Urinary bladder (tissue), 3 donors: ENCODE measurements at regions not wholly inside any gene's neighbourhood (a gene's known extent, or its start where the extent isn't known, plus 50 kb on each side); places are given as distances from the start of the nearest gene placed in this dataset.

Experiments used
- DNase-seq: peaks from one replicate; pipeline ENCODE4 v3.0.0-alpha.2; 2015; ENCODE audit errors: extremely low spot score
- H3K27ac ChIP-seq: one replicate; pipeline ENCODE4 v1.5.1; 2013; ENCODE audit warnings: low read depth, mild to moderate bottlenecking, moderate library complexity
- H3K36me3 ChIP-seq: one replicate; pipeline ENCODE4 v1.6.1; 2013; ENCODE audit warnings: mild to moderate bottlenecking, moderate library complexity; ENCODE audit not compliant: insufficient read depth
- H3K4me1 ChIP-seq: one replicate; pipeline ENCODE4 v1.6.1; 2013; ENCODE audit warnings: mild to moderate bottlenecking, moderate library complexity; ENCODE audit not compliant: insufficient read depth
- H3K4me3 ChIP-seq: one replicate; pipeline ENCODE4 v1.5.1; 2013; ENCODE audit warnings: low read depth, low read length
- WGBS: extraction: QIAGEN DNeasy Blood & Tissue Kit; methylation state at CpG from one replicate; pipeline ENCODE4 v1.1.7; 2013; 5-methylcytosine and 5-hydroxymethylcytosine counted together
- donor health status: healthy with polysubstance abuse.
- donor health status: healthy.

GRCh38 chr1:55289614-55290013 is 74.5 kb upstream of the USP24 start:
- Histone ChIP-seq H3K4me1 (no peaks in the 10 kb centered on the region), H3K4me3 (no peak overlapping the region), H3K36me3 (no peaks in the 10 kb centered on the region), H3K27ac (no peak overlapping the region)
- 91% methylated on average over 5 of the region's 5 CpGs for WGBS
- no peak for DNase-seq

GRCh38 chr1:55289042-55289441 is 73.9 kb upstream of the USP24 start:
- Histone ChIP-seq H3K36me3 (no peaks in the 10 kb centered on the region), H3K27ac (no peak overlapping the region)
- WGBS, result 97% methylated on average over 7 of the region's 7 CpGs

GRCh38 chr1:55288245-55288644 is 73.1 kb upstream of the USP24 start:
- Histone ChIP-seq H3K4me3 (no peak overlapping the region), H3K27ac (no peak overlapping the region), H3K36me3 (no peaks in the 10 kb centered on the region), H3K4me1 (no peaks in the 10 kb centered on the region)
- no peak for DNase-seq
- WGBS, result 87% methylated on average over 13 of the region's 13 CpGs

More at GRCh38 chr1:55289042-55289441, 73.9 kb upstream of the USP24 start:
- H3K4me1 ChIP-seq, result no peaks in the 10 kb centered on the region
- H3K4me3 ChIP-seq, result no peak overlapping the region
- DNase-seq, result no peak

- no peak overlapping the region for H3K4me3 ChIP-seq
- no peaks in the 10 kb centered on the region for H3K4me1 ChIP-seq
- DNase-seq, result no peak
- no peaks in the 10 kb centered on the region for H3K36me3 ChIP-seq
- 91% methylated on average over 9 of the region's 9 CpGs for WGBS
- H3K27ac ChIP-seq, result no peak overlapping the region
These were observed 72.6 kb upstream of the USP24 start for GRCh38 chr1:55287723-55288122.

GRCh38 chr1:55286856-55287602 is 71.9 kb upstream of the USP24 start:
- Histone ChIP-seq H3K27ac (no peak overlapping the region), H3K4me1 (no peaks in the 10 kb centered on the region), H3K36me3 (no peaks in the 10 kb centered on the region), H3K4me3 (no peak overlapping the region)
- no peak for DNase-seq
- 88% methylated on average over 5 of the region's 5 CpGs for WGBS

- no peak for DNase-seq
- WGBS, result 92% methylated on average over 2 of the region's 2 CpGs
- H3K27ac ChIP-seq, result no peak overlapping the region
- H3K4me1 ChIP-seq, result no peaks in the 10 kb centered on the region
- no peak overlapping the region for H3K4me3 ChIP-seq
- H3K36me3 ChIP-seq, result no peaks in the 10 kb centered on the region
These were observed 70.7 kb upstream of the USP24 start for GRCh38 chr1:55285834-55286233.

GRCh38 chr1:55284856-55285255 is 69.7 kb upstream of the USP24 start:
- 18% methylated on average over 4 of the region's 4 CpGs for WGBS
- Histone ChIP-seq H3K4me1 (no peaks in the 10 kb centered on the region), H3K27ac (no peak overlapping the region), H3K36me3 (no peaks in the 10 kb centered on the region), H3K4me3 (no peak overlapping the region)
- DNase-seq, result peak; percentile 47

GRCh38 chr1:55282058-55282457 is 66.9 kb upstream of the USP24 start:
- no peaks in the 10 kb centered on the region for H3K4me1 ChIP-seq
- no peaks in the 10 kb centered on the region for H3K36me3 ChIP-seq
- WGBS, result 80% methylated on average over 1 of the region's 1 CpG
- no peak overlapping the region for H3K4me3 ChIP-seq
- H3K27ac ChIP-seq, result no peak overlapping the region
- no peak for DNase-seq

GRCh38 chr1:55280731-55281130 is 65.6 kb upstream of the USP24 start:
- no peak overlapping the region for H3K4me3 ChIP-seq
- WGBS, result 49% methylated on average over 2 of the region's 2 CpGs
- no peak for DNase-seq

GRCh38 chr1:55279627-55280026 is 64.5 kb upstream of the USP24 start:
- no peaks in the 10 kb centered on the region for H3K4me1 ChIP-seq
- DNase-seq, result no peak
- no peaks in the 10 kb centered on the region for H3K36me3 ChIP-seq
- 90% methylated on average over 3 of the region's 3 CpGs for WGBS
- H3K27ac ChIP-seq, result no peak overlapping the region
- H3K4me3 ChIP-seq, result no peak overlapping the region

More at GRCh38 chr1:55280731-55281130, 65.6 kb upstream of the USP24 start:
- Histone ChIP-seq H3K36me3 (no peaks in the 10 kb centered on the region), H3K27ac (no peak overlapping the region), H3K4me1 (no peaks in the 10 kb centered on the region)

- DNase-seq, result no peak
- Histone ChIP-seq H3K36me3 (no peaks in the 10 kb centered on the region), H3K27ac (no peak overlapping the region), H3K4me1 (no peaks in the 10 kb centered on the region), H3K4me3 (no peak overlapping the region)
- 50% methylated on average over 2 of the region's 2 CpGs for WGBS
These were observed 63.2 kb upstream of the USP24 start for GRCh38 chr1:55278378-55278777.

- Histone ChIP-seq H3K4me1 (no peaks in the 10 kb centered on the region), H3K27ac (no peak overlapping the region), H3K36me3 (no peaks in the 10 kb centered on the region), H3K4me3 (no peak overlapping the region)
- no peak for DNase-seq
- 25% methylated on average over 15 of the region's 15 CpGs for WGBS
These were observed 62.4 kb upstream of the USP24 start for GRCh38 chr1:55277377-55278130.

- 86% methylated on average over 8 of the region's 8 CpGs for WGBS
- H3K27ac ChIP-seq, result no peak overlapping the region
- no peaks in the 10 kb centered on the region for H3K4me1 ChIP-seq
- no peak overlapping the region for H3K4me3 ChIP-seq
- no peaks in the 10 kb centered on the region for H3K36me3 ChIP-seq
- DNase-seq, result no peak
These were observed 61.7 kb upstream of the USP24 start for GRCh38 chr1:55276671-55277376.

GRCh38 chr1:55275941-55276341 is 60.8 kb upstream of the USP24 start:
- Histone ChIP-seq H3K4me1 (no peaks in the 10 kb centered on the region), H3K4me3 (no peak overlapping the region), H3K36me3 (no peaks in the 10 kb centered on the region), H3K27ac (no peak overlapping the region)
- no peak for DNase-seq
- WGBS, result 61% methylated on average over 1 of the region's 1 CpG
